Colonic mucosa (tissue), 4 donors: ENCODE measurements at regions not wholly inside any gene's neighbourhood (a gene's known extent, or its start where the extent isn't known, plus 50 kb on each side); places are given as distances from the start of the nearest gene placed in this dataset.

Source experiments
- DNase-seq: peaks from one replicate; pipeline ENCODE4 v3.0.0-alpha.2; 2020
- H3K27ac ChIP-seq: fragments of 200-600 bp; one replicate; pipeline ENCODE4 v1.8.0; 2021
- H3K27me3 ChIP-seq: fragments of 200-600 bp; one replicate; pipeline ENCODE4 v1.8.0; 2021
- H3K36me3 ChIP-seq: fragments of 200-600 bp; one replicate; pipeline ENCODE4 v1.8.0; 2021
- H3K4me1 ChIP-seq: fragments of 200-600 bp; one replicate; pipeline ENCODE4 v1.8.0; 2021; ENCODE audit warnings: mild to moderate bottlenecking
- H3K4me3 ChIP-seq: fragments of 200-600 bp; one replicate; pipeline ENCODE4 v1.8.0; 2021
- H3K9ac ChIP-seq, 2 donors: one replicate each; pipeline ENCODE4 v1.7.0; 2013; ENCODE audit warnings: control low read depth in 2 of 2, low read depth in 2 of 2, low read length in 2 of 2
- H3K9me3 ChIP-seq: fragments of 200-600 bp; one replicate; pipeline ENCODE4 v1.8.0; 2021
- intact Hi-C: fragments of 100-400 bp; cut with DNase I; formaldehyde crosslinking; loops from one replicate; pipeline ENCODE4 v1.14.1; 2022
- TF ChIP-seq, protein P1 (sequence below): fragments of 200-600 bp; IDR thresholded peaks from one replicate; pipeline ENCODE4 v1.8.0; 2022; ENCODE audit warnings: antibody characterized with exemption, mild to moderate bottlenecking
- donor health status: healthy.
- donor health status: DM: no; HTN: no; CAD: no.
- donor health status: DM: no; HTN: no; CAD: no.

DNA sequence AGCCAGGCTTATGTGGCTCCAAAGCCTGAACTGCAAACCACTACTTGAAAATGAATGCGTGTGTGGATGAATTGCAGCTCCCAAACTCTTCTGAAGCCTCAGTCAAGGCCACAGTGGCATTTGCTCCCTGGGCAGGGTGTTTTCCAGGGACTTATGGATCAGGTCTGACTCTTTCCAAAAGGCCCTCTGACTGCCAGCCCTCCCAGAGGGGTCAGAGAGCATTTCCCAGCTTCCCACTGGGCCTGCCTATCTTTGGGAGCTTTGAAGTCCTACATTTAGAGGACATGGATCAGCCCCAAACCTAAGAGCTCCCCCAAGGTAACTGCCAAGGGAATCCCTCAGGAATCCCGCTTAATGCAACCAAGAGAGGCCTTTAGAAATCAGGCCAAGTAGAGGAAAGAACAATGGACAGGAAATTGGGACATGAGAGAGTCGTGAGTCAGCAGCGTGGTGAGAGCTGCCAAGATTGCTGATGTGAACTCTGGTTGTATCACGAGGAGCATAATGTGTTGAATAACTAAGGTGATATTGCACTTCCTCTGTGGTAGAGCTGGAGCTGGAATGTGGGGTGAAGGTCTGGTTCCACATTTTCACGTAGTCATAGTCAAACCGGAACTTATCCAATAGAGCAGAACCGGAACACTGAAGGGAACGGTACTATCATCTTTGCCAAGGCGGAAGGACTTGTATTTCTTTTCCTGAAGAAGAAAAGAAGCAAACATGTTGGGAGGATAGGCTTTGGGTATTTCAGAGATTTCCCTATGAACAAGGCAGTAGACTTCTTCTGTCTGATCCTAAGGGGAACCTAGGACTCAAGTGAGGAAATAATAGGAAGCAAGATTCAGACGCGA, 99.4 kb upstream of the JUN start:
- intact Hi-C loops, result no loop called here
- Histone ChIP-seq H3K27ac (peak overlapping the region; percentile 31), H3K36me3 (no peaks in the 10 kb centered on the region), H3K9me3 (no peaks in the 10 kb centered on the region), H3K4me3 (no peak overlapping the region), H3K9ac (peak overlapping the region in 1 of 2 donors; percentile 35), H3K4me1 (peaks cover 4% of the 10 kb centered on the region), H3K27me3 (no peaks in the 10 kb centered on the region)
- DNase-seq, result peak; percentile 70
- TF ChIP-seq, protein P1, sequence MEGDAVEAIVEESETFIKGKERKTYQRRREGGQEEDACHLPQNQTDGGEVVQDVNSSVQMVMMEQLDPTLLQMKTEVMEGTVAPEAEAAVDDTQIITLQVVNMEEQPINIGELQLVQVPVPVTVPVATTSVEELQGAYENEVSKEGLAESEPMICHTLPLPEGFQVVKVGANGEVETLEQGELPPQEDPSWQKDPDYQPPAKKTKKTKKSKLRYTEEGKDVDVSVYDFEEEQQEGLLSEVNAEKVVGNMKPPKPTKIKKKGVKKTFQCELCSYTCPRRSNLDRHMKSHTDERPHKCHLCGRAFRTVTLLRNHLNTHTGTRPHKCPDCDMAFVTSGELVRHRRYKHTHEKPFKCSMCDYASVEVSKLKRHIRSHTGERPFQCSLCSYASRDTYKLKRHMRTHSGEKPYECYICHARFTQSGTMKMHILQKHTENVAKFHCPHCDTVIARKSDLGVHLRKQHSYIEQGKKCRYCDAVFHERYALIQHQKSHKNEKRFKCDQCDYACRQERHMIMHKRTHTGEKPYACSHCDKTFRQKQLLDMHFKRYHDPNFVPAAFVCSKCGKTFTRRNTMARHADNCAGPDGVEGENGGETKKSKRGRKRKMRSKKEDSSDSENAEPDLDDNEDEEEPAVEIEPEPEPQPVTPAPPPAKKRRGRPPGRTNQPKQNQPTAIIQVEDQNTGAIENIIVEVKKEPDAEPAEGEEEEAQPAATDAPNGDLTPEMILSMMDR, result no peak

- no peak for DNase-seq
- H3K27ac ChIP-seq, result peak overlapping the region; percentile 59
- H3K9ac ChIP-seq, result peak overlapping the region in 1 of 2 donors; percentile 35
- H3K4me1 ChIP-seq, result peaks cover 4% of the 10 kb centered on the region
- no peaks in the 10 kb centered on the region for H3K9me3 ChIP-seq
- intact Hi-C loops, result no loop called here
- no peaks in the 10 kb centered on the region for H3K27me3 ChIP-seq
- H3K36me3 ChIP-seq, result no peaks in the 10 kb centered on the region
- no peak overlapping the region for H3K4me3 ChIP-seq
- TF ChIP-seq, protein P1, result no peak
These were observed 100.1 kb upstream of the JUN start for GRCh38 chr1:58883888-58884482.

- Histone ChIP-seq H3K27me3 (no peaks in the 10 kb centered on the region), H3K4me3 (no peak overlapping the region), H3K9me3 (no peaks in the 10 kb centered on the region), H3K4me1 (peaks cover 4% of the 10 kb centered on the region), H3K27ac (peak overlapping the region; percentile 59), H3K9ac (peak overlapping the region in 1 of 2 donors; percentile 59), H3K36me3 (no peaks in the 10 kb centered on the region)
- TF ChIP-seq, protein P1, result no peak
- DNase-seq, result peak; percentile 90
- intact Hi-C loops, result no loop called here
These were observed 101.1 kb upstream of the JUN start for GRCh38 chr1:58884706-58885661.

DNA sequence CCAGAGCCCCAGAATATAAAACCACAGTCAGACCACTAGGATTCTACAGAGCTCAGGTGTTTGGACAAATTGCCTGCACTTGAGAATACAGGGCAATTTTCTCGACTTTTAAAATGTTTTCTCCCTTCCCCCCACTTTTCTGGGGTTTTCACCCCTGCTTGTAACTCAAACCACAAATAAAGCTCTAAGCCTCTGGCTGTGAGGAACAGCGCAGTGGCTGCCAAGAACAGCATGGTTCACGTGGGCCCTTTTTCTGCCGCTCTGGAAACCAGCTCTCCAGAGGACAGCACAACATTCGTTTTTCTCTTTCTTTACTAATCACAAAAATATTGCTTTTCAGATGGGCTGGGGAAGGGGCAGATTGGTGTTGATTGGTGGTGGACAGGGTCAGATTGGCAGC, 102.2 kb upstream of the JUN start:
- peak; percentile 36 for DNase-seq
- no peaks in the 10 kb centered on the region for H3K27me3 ChIP-seq
- H3K9me3 ChIP-seq, result no peaks in the 10 kb centered on the region
- H3K4me3 ChIP-seq, result no peak overlapping the region
- intact Hi-C loops, result no loop called here
- no peaks in the 10 kb centered on the region for H3K36me3 ChIP-seq
- H3K27ac ChIP-seq, result no peak overlapping the region
- peaks cover 4% of the 10 kb centered on the region for H3K4me1 ChIP-seq
- TF ChIP-seq, protein P1, result no peak
- peak overlapping the region in 1 of 2 donors; percentile 7 for H3K9ac ChIP-seq

DNA sequence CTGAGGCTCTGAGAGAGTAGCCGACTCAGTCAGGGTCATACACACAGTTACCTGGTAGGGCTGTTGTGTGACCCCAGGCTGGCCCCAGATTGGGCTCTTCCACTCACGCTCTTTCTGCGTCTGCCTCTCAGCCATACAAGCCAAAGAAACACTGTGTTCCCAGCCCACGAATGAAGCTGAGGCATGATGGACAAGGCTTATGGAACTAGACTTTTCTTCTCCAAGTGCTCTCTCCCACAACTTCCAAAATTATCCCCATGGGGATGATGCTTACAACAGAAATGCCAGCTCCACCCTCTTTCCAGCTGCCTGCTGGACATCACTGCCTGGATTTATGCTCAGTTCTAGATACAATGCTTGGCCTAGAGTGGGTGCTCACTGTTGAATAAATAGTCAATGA, 102.8 kb upstream of the JUN start:
- TF ChIP-seq, protein P1, result no peak
- intact Hi-C loops, result no loop called here
- no peak overlapping the region for H3K27ac ChIP-seq

More for the DNA sequence above, 102.8 kb upstream of the JUN start:
- no peaks in the 10 kb centered on the region for H3K27me3 ChIP-seq
- peaks cover 4% of the 10 kb centered on the region for H3K4me1 ChIP-seq
- peak; percentile 22 for DNase-seq
- no peak overlapping the region for H3K4me3 ChIP-seq
- H3K9ac ChIP-seq, result no peak overlapping the region
- no peaks in the 10 kb centered on the region for H3K9me3 ChIP-seq
- no peaks in the 10 kb centered on the region for H3K36me3 ChIP-seq
